OCI-LY3 (cell line): ENCODE measurements at regions not wholly inside any gene's neighbourhood (a gene's known extent, or its start where the extent isn't known, plus 50 kb on each side); places are given as distances from the start of the nearest gene placed in this dataset.

ENCODE experiments used
- CTCF ChIP-seq: fragments of 200-600, 300-600 bp; sonication (generic); IDR thresholded peaks from 2 replicates; pipeline ENCODE4 v1.5.1; 2014; ENCODE audit warnings: antibody characterized with exemption, low read length, low read depth
- EZH2phosphoT487 ChIP-seq: fragments of 200-600 bp; shearing (Covaris generic); IDR thresholded peaks from 2 replicates; pipeline ENCODE4 v1.6.1; 2018; ENCODE audit warnings: antibody characterized with exemption, mixed run types, low read depth

GRCh38 chr6:97865612-97866011 is 582.6 kb upstream of the MMS22L start:
- TF ChIP-seq CTCF (no peak), EZH2phosphoT487 (no peak)
